IPS-20b (cell line): ENCODE measurements at regions not wholly inside any gene's neighbourhood (a gene's known extent, or its start where the extent isn't known, plus 50 kb on each side); places are given as distances from the start of the nearest gene placed in this dataset.

Experiments used
- H3K27ac ChIP-seq: one replicate; pipeline ENCODE4 v1.5.1; 2013; ENCODE audit warnings: low read length
- H3K27me3 ChIP-seq: 2 replicates; pipeline ENCODE4 v1.6.1; 2013; ENCODE audit warnings: mild to moderate bottlenecking, low read length, inconsistent platforms; ENCODE audit not compliant: insufficient read depth
- H3K36me3 ChIP-seq: 2 replicates; pipeline ENCODE4 v1.6.1; 2013; ENCODE audit warnings: low read depth, mild to moderate bottlenecking, inconsistent platforms, low read length, moderate library complexity; ENCODE audit not compliant: insufficient read depth
- H3K4me1 ChIP-seq: 2 replicates; pipeline ENCODE4 v1.6.1; 2013; ENCODE audit warnings: mild to moderate bottlenecking, control low read depth, inconsistent platforms, low read length, moderate library complexity; ENCODE audit not compliant: insufficient read depth
- H3K4me3 ChIP-seq: 2 replicates; pipeline ENCODE4 v1.5.1; 2013; ENCODE audit warnings: mild to moderate bottlenecking, low read length, inconsistent platforms
- H3K9ac ChIP-seq: 2 replicates; pipeline ENCODE4 v1.6.1; 2013; ENCODE audit warnings: low read depth, mild to moderate bottlenecking, inconsistent platforms, low read length, moderate library complexity
- H3K9me3 ChIP-seq: 2 replicates; pipeline ENCODE4 v1.6.1; 2013; ENCODE audit warnings: mild to moderate bottlenecking, low read depth, low read length, inconsistent platforms; ENCODE audit not compliant: insufficient read depth

DNA sequence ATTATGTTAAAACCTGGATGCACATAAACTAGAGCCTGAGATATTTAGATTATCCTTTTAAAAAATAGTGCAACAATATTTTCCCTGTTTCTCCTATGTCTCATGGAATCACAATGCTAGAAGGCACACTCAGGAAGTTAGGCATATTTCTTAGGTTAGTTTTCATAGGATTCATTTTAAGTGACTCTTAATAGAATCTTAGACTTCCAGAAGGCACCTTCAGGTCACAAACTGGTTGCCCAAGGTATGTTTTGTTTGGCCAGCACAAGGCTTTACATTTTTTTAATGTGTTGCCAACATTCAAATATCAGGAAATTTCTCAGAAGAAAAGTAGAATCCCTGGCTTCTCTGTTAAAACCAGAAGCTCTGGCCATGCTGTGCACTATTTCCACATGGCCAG, 129.3 kb downstream of the LNPK start:
- Histone ChIP-seq H3K27ac (no peak overlapping the region), H3K27me3 (no peaks in the 10 kb centered on the region), H3K4me3 (no peak overlapping the region), H3K9ac (no peak overlapping the region), H3K36me3 (no peaks in the 10 kb centered on the region), H3K4me1 (no peaks in the 10 kb centered on the region), H3K9me3 (no peaks in the 10 kb centered on the region)

- Histone ChIP-seq H3K9me3 (no peaks in the 10 kb centered on the region), H3K4me3 (no peak overlapping the region), H3K9ac (no peak overlapping the region)
Observed at GRCh38 chr2:175872005-175872348, 130.1 kb downstream of the LNPK start.

GRCh38 chr2:175871331-175872004, 130.6 kb downstream of the LNPK start:
- H3K27ac ChIP-seq, result no peak overlapping the region

More at GRCh38 chr2:175872005-175872348, 130.1 kb downstream of the LNPK start:
- Histone ChIP-seq H3K27me3 (no peaks in the 10 kb centered on the region), H3K27ac (no peak overlapping the region), H3K36me3 (no peaks in the 10 kb centered on the region), H3K4me1 (no peaks in the 10 kb centered on the region)

DNA sequence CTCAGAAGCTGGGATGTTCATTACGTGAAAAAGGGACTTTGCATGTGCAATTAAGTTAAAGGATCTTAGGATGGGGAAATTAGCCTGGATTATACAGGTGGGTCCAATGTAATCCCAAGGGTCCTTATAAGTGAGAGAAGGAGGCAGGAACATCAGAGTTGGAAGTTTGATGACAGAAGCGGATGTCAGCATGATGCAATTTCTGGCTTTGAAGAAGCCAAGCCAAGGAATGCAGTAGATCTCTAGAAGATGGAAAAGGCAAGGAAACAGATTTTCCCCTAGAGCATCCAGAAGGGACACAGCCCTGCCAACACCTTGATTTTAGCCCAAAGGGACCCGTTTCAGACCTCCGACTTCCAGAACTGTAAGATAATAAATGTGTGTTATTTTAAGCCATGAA, 136.4 kb downstream of the LNPK start:
- Histone ChIP-seq H3K27me3 (no peaks in the 10 kb centered on the region), H3K9me3 (no peaks in the 10 kb centered on the region), H3K4me1 (no peaks in the 10 kb centered on the region; the same call in 1 of the 2 replicates), H3K36me3 (no peaks in the 10 kb centered on the region), H3K9ac (no peak overlapping the region), H3K27ac (no peak overlapping the region), H3K4me3 (no peak overlapping the region)

More at GRCh38 chr2:175871331-175872004, 130.6 kb downstream of the LNPK start:
- Histone ChIP-seq H3K27me3 (no peaks in the 10 kb centered on the region), H3K4me1 (no peaks in the 10 kb centered on the region), H3K9me3 (no peaks in the 10 kb centered on the region), H3K9ac (no peak overlapping the region), H3K36me3 (no peaks in the 10 kb centered on the region), H3K4me3 (no peak overlapping the region)

DNA sequence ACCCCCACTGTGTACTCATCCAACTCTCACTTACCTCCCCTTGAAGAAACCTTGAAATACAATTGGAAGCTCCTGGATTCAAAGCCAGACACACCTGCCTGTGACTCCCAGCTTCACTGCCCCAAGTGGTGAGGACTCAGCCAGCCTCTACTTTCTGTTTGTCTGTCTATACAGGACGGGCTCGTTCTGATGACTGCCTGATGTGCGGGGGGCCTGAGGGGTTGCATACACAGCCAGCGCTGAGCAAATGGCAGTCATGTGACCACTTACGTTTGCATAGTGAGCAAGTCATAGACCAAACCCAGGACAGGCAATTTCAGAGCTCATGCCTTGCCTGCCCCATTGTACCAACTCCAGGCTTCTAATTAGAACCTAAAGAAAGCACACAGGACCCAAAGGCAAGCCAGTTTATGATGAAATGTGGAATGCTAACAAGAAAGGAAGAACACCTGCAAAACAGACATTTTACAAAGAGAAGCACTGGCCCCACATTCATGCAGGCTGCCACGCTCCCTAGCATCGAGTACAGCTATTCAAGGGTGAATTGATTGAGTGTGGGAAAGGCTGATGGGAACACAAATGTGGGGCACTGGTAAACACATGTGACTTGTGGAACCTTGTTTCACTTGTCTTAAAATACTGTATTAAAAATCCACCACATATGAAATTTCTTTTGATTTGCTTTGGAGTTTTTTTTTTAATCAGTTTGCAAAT, 137.8 kb downstream of the LNPK start:
- Histone ChIP-seq H3K9me3 (no peaks in the 10 kb centered on the region), H3K4me1 (peaks cover 3% of the 10 kb centered on the region; the same call in 1 of the 2 replicates), H3K36me3 (no peaks in the 10 kb centered on the region), H3K4me3 (no peak overlapping the region), H3K9ac (no peak overlapping the region), H3K27ac (no peak overlapping the region), H3K27me3 (no peaks in the 10 kb centered on the region)

DNA sequence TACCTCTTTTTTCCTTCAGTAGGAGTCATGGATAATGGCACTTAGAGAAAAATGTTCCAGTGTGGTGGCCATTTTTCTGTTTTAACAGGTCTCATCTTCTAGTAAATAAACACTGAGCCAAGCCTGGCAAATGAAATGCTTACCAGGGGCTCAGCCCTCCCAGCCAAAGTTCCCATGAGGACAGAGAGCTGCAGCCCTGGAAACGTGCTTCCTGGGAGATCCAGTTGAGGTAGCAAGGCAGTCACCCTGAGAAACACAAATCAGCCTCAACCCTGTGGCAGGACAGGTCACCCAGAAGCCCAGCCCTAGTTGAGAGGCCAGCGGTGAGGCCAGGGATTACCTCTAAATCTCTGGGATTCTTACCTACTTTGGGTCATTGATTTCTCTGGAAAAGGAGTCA, 140.1 kb downstream of the LNPK start:
- Histone ChIP-seq H3K9me3 (no peaks in the 10 kb centered on the region), H3K36me3 (no peaks in the 10 kb centered on the region)

GRCh38 chr2:175855794-175856453, 146.1 kb downstream of the LNPK start:
- Histone ChIP-seq H3K27me3 (no peaks in the 10 kb centered on the region), H3K27ac (no peak overlapping the region), H3K9ac (no peak overlapping the region), H3K36me3 (no peaks in the 10 kb centered on the region), H3K4me3 (no peak overlapping the region), H3K9me3 (no peaks in the 10 kb centered on the region), H3K4me1 (peaks cover 24% of the 10 kb centered on the region)

More for the DNA sequence above, 140.1 kb downstream of the LNPK start:
- Histone ChIP-seq H3K4me1 (peaks cover 3% of the 10 kb centered on the region; the same call in 1 of the 2 replicates), H3K27me3 (no peaks in the 10 kb centered on the region), H3K9ac (no peak overlapping the region), H3K27ac (no peak overlapping the region), H3K4me3 (no peak overlapping the region)

- Histone ChIP-seq H3K27ac (no peak overlapping the region), H3K9ac (no peak overlapping the region), H3K9me3 (no peaks in the 10 kb centered on the region), H3K36me3 (no peaks in the 10 kb centered on the region), H3K4me3 (no peak overlapping the region), H3K27me3 (no peaks in the 10 kb centered on the region), H3K4me1 (peaks cover 21% of the 10 kb centered on the region)
Observed at GRCh38 chr2:175855236-175855635, 146.8 kb downstream of the LNPK start.

GRCh38 chr2:175854665-175855064, 147.4 kb downstream of the LNPK start:
- peaks cover 21% of the 10 kb centered on the region for H3K4me1 ChIP-seq
- no peak overlapping the region for H3K4me3 ChIP-seq
- no peaks in the 10 kb centered on the region for H3K36me3 ChIP-seq
- no peak overlapping the region for H3K9ac ChIP-seq
- H3K27me3 ChIP-seq, result no peaks in the 10 kb centered on the region
- H3K27ac ChIP-seq, result no peak overlapping the region
- no peaks in the 10 kb centered on the region for H3K9me3 ChIP-seq

DNA sequence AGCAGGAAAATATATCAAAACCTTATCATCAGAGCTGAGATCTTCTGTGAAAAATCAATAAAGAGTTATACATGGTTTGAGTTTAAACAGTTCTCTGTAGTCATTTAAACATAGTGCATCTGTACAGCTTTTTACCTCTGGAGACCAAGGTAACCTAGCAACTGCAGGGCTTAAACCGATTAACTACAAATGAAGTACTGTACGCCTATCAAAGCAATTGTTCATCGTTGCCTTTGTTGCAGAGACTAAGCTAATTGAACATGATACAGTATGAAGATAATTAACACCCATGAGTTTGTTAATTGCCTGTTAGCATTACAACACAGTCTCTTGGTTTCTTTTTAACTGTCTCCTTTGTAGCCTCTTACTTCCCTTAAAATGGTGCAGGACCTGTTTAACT, 147.9 kb downstream of the LNPK start:
- Histone ChIP-seq H3K36me3 (no peaks in the 10 kb centered on the region), H3K4me3 (no peak overlapping the region), H3K27me3 (no peaks in the 10 kb centered on the region), H3K9me3 (no peaks in the 10 kb centered on the region), H3K4me1 (peaks cover 21% of the 10 kb centered on the region), H3K9ac (no peak overlapping the region), H3K27ac (no peak overlapping the region)

DNA sequence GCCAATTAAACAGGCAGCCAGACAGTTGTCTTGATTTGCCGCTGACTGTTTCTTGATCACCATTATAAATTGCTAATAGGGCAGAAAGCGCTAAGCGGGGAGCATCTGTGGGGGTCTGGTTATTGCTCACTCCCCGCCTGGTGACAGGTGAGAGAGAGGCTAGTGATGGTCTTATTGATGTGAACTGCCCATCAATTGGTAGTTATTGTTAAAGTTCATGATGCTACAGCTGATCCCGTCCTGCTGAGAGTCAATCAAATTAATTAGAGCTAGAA, 148.5 kb downstream of the LNPK start:
- H3K9me3 ChIP-seq, result no peaks in the 10 kb centered on the region
- no peak overlapping the region for H3K4me3 ChIP-seq
- no peaks in the 10 kb centered on the region for H3K27me3 ChIP-seq
- peaks cover 21% of the 10 kb centered on the region for H3K4me1 ChIP-seq
- H3K36me3 ChIP-seq, result no peaks in the 10 kb centered on the region
- H3K27ac ChIP-seq, result no peak overlapping the region
- H3K9ac ChIP-seq, result no peak overlapping the region
